Caco-2 (cell line): ENCODE measurements at regions not wholly inside any gene's neighbourhood (a gene's known extent, or its start where the extent isn't known, plus 50 kb on each side); places are given as distances from the start of the nearest gene placed in this dataset.

ENCODE experiments used
- BruUV-seq: library from RNA; stranded (reverse); fragments of 400-500 nt; replicated peaks from 2 replicates; lab custom pipeline; 2021; lab: Mats Ljungman, UMichigan
- CTCF ChIA-PET: fragments of 300-600 bp; sonication (Branson Sonifier 250); formaldehyde crosslinking; loops from one replicate; lab custom pipeline; 2022; ENCODE audit warnings: antibody characterized with exemption; lab: Charles Lee
- POLR2A ChIA-PET: fragments of 300-600 bp; sonication (Branson Sonifier 250); formaldehyde crosslinking; loops from one replicate; lab custom pipeline; 2022; ENCODE audit warnings: antibody characterized with exemption; lab: Charles Lee
- DNase-seq, 2 experiments: peaks; one replicate each; pipeline versions ENCODE4 v3.0.0 to v3.0.0-alpha.2; 2020 to 2022
- H3K27me3 ChIP-seq: replicated peaks from 2 replicates; pipeline ENCODE4 v1.6.0; 2011; ENCODE audit warnings: low read length; ENCODE audit not compliant: control insufficient read depth, insufficient read depth
- H3K36me3 ChIP-seq: 2 replicates; pipeline ENCODE4 v1.5.1; 2011; ENCODE audit warnings: low read length; ENCODE audit not compliant: control insufficient read depth, insufficient read depth
- H3K4me1 ChIP-seq: fragments of 250-450 bp; sonication (Bioruptor Pico); 2 replicates; pipeline ENCODE4 v1.5.1; 2020; ENCODE audit warnings: mild to moderate bottlenecking
- H3K4me3 ChIP-seq: 2 replicates; pipeline ENCODE4 v1.5.1; 2011; ENCODE audit warnings: low read depth, mild to moderate bottlenecking, control low read depth, low read length
- H3K9me3 ChIP-seq: fragments of 250-450 bp; sonication (Bioruptor Pico); 2 replicates; pipeline ENCODE4 v1.5.1; 2020; ENCODE audit warnings: mild to moderate bottlenecking, moderate library complexity
- H3K27ac Mint-ChIP-seq: one replicate; pipeline ENCODE4 v1.8.0; 2022; ENCODE audit warnings: mixed read lengths; ENCODE audit not compliant: unreplicated experiment
- H3K27me3 Mint-ChIP-seq: one replicate; pipeline ENCODE4 v1.8.0; 2022; ENCODE audit warnings: mixed read lengths; ENCODE audit not compliant: insufficient read depth, unreplicated experiment
- H3K36me3 Mint-ChIP-seq: one replicate; pipeline ENCODE4 v1.8.0; 2022; ENCODE audit warnings: mild to moderate bottlenecking, mixed read lengths; ENCODE audit not compliant: insufficient read depth, unreplicated experiment
- H3K4me1 Mint-ChIP-seq: one replicate; pipeline ENCODE4 v1.8.0; 2022; ENCODE audit warnings: low read depth, mixed read lengths; ENCODE audit not compliant: unreplicated experiment
- H3K4me3 Mint-ChIP-seq: one replicate; pipeline ENCODE4 v1.8.0; 2022; ENCODE audit warnings: mild to moderate bottlenecking, moderate library complexity, mixed read lengths; ENCODE audit not compliant: unreplicated experiment
- H3K9me3 Mint-ChIP-seq: one replicate; pipeline ENCODE4 v1.8.0; 2022; ENCODE audit warnings: mixed read lengths; ENCODE audit not compliant: unreplicated experiment
- intact Hi-C: fragments of 100-400 bp; cut with micrococcal nuclease; formaldehyde crosslinking; loops from one replicate; pipeline ENCODE4 v1.10.0; 2022; ENCODE audit not compliant: unreplicated experiment
- TF ChIP-seq, protein P1 (sequence below), 2 experiments: fragments of 200-600 bp in 1 of 2; IDR thresholded peaks; 1 replicate in 1 of 2; 2 replicates in 1 of 2; pipeline versions ENCODE4 v1.5.1 to v1.8.0; 2011 to 2022; ENCODE audit warnings: antibody characterized with exemption in 1 of 2, control low read depth in 1 of 2, inconsistent platforms in 1 of 2, low read depth in 1 of 2, low read length in 1 of 2, mild to moderate bottlenecking in 1 of 2, moderate library complexity in 1 of 2; ENCODE audit not compliant: insufficient read depth in 1 of 2, severe bottlenecking in 1 of 2, unreplicated experiment in 1 of 2

DNA sequence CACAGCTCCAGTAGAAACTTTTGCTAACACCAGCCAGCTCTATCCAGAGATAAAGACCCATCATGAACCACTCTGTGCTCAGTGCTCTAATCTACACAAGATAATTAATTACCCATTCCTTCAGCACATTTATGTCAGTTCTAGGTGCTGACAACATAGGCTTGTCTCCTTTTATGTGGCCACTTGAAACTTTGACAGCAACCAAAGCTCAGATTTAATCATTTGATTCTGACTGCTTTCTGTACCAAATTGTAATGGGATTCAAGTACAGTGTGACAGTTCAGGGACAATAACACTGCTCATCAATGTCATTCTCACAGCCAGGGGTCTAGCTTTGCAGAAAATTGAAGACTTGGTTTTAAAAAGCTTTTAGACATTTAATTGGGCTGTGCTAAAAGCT is 266.6 kb downstream of the KCTD12 start:
- ChIA-PET CTCF (no interaction called here), POLR2A (no interaction called here)
- Mint-ChIP-seq H3K4me1 (no peaks in the 10 kb centered on the region), H3K9me3 (no peaks in the 10 kb centered on the region), H3K27ac (no peak overlapping the region), H3K4me3 (no peak overlapping the region), H3K27me3 (peaks cover 3% of the 10 kb centered on the region), H3K36me3 (no peaks in the 10 kb centered on the region)
- Histone ChIP-seq H3K4me1 (no peaks in the 10 kb centered on the region), H3K9me3 (no peaks in the 10 kb centered on the region), H3K4me3 (no peak overlapping the region), H3K27me3 (no peaks in the 10 kb centered on the region), H3K36me3 (no peaks in the 10 kb centered on the region)
- intact Hi-C loops: no loop called here
- TF ChIP-seq, protein P1, sequence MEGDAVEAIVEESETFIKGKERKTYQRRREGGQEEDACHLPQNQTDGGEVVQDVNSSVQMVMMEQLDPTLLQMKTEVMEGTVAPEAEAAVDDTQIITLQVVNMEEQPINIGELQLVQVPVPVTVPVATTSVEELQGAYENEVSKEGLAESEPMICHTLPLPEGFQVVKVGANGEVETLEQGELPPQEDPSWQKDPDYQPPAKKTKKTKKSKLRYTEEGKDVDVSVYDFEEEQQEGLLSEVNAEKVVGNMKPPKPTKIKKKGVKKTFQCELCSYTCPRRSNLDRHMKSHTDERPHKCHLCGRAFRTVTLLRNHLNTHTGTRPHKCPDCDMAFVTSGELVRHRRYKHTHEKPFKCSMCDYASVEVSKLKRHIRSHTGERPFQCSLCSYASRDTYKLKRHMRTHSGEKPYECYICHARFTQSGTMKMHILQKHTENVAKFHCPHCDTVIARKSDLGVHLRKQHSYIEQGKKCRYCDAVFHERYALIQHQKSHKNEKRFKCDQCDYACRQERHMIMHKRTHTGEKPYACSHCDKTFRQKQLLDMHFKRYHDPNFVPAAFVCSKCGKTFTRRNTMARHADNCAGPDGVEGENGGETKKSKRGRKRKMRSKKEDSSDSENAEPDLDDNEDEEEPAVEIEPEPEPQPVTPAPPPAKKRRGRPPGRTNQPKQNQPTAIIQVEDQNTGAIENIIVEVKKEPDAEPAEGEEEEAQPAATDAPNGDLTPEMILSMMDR (IDR thresholded peaks at IDR 0.05; ENCODE audit: insufficient read depth in 1 of 2, low read depth in 1 of 2, low read length in 1 of 2, severe bottlenecking in 1 of 2, unreplicated experiment in 1 of 2): no peak
- DNase-seq: no peak
- no TSS peak for BruUV-seq

GRCh38 chr13:76610819-76611415 is 275.3 kb downstream of the KCTD12 start:
- no peaks in the 10 kb centered on the region for H3K4me1 ChIP-seq
- Mint-ChIP-seq H3K4me1 (no peaks in the 10 kb centered on the region), H3K36me3 (no peaks in the 10 kb centered on the region), H3K9me3 (no peaks in the 10 kb centered on the region), H3K27ac (no peak overlapping the region), H3K27me3 (no peaks in the 10 kb centered on the region), H3K4me3 (no peak overlapping the region)
- BruUV-seq: no TSS peak
- ChIA-PET POLR2A (no interaction called here), CTCF (interaction anchor here (0.6 kb wide), 1 partner anchor 39 kb away, joined by 4 read pairs; no protein-coding TSS in a partner anchor)
- intact Hi-C loops: no loop called here
- H3K9me3 ChIP-seq: peaks cover 13% of the 10 kb centered on the region; the same call in 1 of the 2 replicates
- no peaks in the 10 kb centered on the region for H3K36me3 ChIP-seq
- H3K4me3 ChIP-seq: no peak overlapping the region
- no peak for DNase-seq
- TF ChIP-seq, protein P1 (IDR thresholded peaks at IDR 0.05; ENCODE audit: insufficient read depth in 1 of 2, low read depth in 1 of 2, low read length in 1 of 2, severe bottlenecking in 1 of 2, unreplicated experiment in 1 of 2): no peak
- H3K27me3 ChIP-seq: no peaks in the 10 kb centered on the region

GRCh38 chr13:76609643-76610042 is 276.6 kb downstream of the KCTD12 start:
- H3K4me3 Mint-ChIP-seq: no peak overlapping the region
- H3K4me3 ChIP-seq: no peak overlapping the region
- TF ChIP-seq, protein P1 (IDR thresholded peaks at IDR 0.05; ENCODE audit: insufficient read depth in 1 of 2, low read depth in 1 of 2, low read length in 1 of 2, severe bottlenecking in 1 of 2, unreplicated experiment in 1 of 2): no peak
- no peaks in the 10 kb centered on the region for H3K4me1 ChIP-seq
- DNase-seq: no peak
- no peaks in the 10 kb centered on the region for H3K9me3 Mint-ChIP-seq
- POLR2A ChIA-PET: no interaction called here
- H3K27ac Mint-ChIP-seq: no peak overlapping the region
- no peaks in the 10 kb centered on the region for H3K36me3 Mint-ChIP-seq
- no peaks in the 10 kb centered on the region for H3K27me3 ChIP-seq
- intact Hi-C loops: no loop called here
- no peaks in the 10 kb centered on the region for H3K27me3 Mint-ChIP-seq
- no TSS peak for BruUV-seq
- peaks cover 13% of the 10 kb centered on the region; the same call in 1 of the 2 replicates for H3K9me3 ChIP-seq
- no peaks in the 10 kb centered on the region for H3K36me3 ChIP-seq
- no peaks in the 10 kb centered on the region for H3K4me1 Mint-ChIP-seq
- CTCF ChIA-PET: no interaction called here
